HG02678 (cell line): ENCODE measurements at regions not wholly inside any gene's neighbourhood (a gene's known extent, or its start where the extent isn't known, plus 50 kb on each side); places are given as distances from the start of the nearest gene placed in this dataset.

Source experiments
- ATAC-seq: cut with Tn5 transposase; IDR thresholded peaks from one replicate; pipeline ENCODE4 v1.9.1; 2021; ENCODE audit warnings: mild to moderate bottlenecking, moderate library complexity; ENCODE audit not compliant: unreplicated experiment

DNA sequence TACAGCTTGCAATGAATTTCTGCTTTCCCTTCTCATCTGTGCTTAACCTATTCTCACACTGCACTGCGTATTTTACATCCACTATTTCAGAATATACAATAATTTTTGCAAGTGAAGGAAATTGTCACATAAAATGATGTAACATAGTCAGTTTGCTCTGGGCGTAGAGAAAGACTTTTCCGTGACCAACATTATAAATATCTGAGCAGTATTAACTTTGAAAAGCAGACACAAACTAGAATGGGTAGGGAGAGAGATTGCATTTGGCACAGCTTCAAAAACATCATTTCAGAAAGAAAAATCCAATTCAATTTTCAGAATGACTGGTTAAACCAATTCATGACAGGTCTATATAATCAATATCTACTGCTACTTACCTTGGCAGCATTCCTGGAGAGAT is 352.5 kb upstream of the MIR17HG start:
- ATAC-seq: no peak

GRCh38 chr13:90995614-90996013 is 351.9 kb upstream of the MIR17HG start:
- no peak for ATAC-seq

DNA sequence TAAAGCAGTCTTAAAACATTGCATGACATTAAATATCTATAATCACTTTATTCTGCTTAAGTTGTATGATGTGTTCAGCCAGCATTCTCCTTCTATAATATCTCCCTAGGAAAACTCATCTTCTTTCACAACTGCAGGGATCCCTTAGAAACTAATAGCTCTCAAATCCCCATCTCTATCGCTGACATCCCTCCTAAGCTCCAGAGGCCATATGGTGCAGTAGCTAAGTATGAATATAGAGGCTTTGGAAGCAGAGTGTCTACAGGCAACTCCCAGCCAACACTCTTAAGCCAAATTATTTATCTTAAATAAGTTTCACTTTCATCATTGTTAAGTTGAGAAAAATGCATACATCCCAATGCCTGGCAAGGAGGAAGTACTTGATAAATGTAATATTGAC is 349.5 kb upstream of the MIR17HG start:
- ATAC-seq: no peak

DNA sequence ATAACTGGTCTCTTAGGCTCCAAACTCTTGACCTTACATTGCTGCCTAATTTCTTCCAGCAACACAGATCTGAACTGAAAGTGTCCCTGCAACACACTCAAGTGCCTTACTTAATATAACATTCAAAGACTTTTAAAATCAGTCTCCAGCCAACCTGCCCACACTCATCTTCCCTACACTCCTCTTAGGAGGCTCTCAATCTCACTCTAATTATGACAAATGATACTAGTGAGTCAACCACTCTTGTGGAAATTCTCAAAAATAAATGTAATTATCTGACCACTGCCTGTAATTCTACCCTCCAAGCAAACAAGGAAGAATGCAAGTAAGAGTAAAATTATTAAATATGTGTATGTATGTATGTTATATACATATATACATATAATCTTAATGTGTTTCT is 348.1 kb upstream of the MIR17HG start:
- no peak for ATAC-seq

DNA sequence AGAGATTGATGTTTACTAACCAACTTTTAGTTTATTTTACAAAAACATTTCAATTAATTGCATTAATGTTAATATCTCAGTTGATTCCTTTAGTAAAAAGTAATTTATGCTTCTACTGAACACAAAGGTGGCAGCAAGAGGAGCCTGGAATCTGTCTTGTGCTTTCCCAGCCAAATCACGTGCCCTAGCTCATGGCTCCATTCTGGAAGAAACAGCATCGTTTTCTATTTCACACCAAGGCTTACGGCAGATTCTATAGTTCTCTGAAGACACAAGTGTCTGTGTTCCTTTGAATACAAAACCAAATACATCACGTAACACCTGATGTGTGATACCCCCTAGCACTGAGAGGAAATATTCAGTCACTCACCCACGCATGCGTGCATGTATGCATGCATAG is 346.1 kb upstream of the MIR17HG start:
- ATAC-seq: no peak

DNA sequence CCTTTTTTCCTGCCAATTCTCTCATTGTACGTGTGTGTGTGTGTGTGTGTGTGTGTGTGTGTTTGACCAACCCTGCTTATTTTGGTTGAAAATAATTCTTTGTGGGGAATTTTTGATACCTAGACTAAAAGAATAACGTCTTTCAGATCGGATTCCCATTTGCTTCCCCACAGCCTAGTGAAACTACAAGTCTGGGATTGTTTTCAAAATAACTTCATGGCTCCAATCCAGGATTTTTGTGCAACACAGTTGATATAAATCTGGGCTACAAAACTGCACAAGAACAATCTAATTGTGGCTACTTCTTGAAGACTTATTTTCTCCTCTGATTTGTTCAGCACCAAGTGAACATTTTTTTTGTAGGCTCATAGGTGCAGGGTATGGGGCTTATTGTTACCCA is 332.8 kb upstream of the MIR17HG start:
- no peak for ATAC-seq

DNA sequence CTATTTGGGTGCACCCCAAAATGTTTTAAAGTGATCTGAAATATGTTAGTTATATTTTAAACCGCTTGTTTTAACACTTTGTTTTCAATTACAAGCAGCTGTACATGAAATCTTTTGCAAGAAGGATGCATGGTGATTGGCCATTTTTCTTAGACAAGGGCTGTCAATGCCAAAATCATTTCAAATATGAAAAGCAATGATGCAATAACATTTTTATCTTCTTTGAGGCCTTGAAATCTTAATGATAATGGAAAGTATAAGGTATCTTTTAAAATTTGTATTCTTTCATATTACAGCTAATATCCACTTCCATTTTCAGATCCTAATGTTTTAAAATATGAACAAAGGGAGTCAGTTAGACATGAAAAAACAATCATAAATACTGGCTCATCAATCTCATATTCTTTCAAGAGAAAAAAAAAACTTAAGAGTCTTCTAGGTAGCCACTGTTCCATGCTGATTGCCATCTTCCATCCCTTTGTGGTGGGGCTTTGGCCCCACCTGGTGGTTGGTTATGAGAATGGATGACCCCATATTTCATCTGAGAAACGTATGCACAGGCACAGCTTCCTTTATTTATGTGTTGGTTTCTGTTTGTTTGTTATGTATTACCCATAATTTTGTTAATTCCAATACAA is 330.3 kb upstream of the MIR17HG start:
- ATAC-seq: peak; percentile 99

DNA sequence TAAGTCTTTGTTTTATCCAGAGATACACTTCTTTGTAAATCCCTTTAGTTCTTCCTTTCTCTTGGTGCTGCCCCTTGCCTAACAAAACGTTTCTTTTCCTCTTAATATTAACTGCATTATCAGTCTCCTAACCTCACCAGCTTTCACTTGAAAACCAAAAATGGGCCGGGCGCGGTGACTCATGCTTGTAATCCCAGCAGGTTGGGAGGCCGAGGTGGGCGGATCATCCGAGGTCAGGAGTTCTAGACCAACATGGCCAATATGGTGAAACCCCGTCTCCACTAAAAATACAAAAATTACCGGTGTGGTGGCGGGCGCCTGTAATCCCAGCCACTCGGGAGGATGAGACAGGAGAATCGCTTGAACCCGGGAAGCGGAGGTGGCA is 329.8 kb upstream of the MIR17HG start:
- peak; percentile 14 for ATAC-seq

DNA sequence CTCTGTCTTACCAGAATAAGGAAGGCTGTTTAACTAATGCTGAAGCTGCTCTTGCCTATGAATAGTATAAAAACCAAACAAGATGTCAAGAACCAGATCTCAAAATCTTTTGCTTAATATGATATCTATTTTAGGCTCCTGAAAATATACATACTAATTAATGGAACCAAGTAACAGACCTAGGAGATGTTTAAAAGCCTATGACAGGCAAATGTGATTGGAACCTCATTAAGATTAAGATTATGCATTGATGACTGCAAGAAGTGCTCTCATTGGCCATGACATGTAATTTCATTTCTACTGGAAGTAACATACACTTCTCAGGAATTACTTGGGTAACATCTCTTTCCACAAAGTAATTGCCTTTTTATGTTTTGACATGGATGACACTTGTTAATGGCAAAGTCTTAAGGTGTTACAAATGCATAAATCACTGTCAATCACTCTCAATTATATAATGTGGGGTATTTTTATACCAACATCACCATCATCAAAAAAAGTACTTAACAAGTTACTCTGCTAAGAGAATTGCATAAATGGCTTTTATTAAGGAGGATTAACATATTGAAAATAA is 326.9 kb upstream of the MIR17HG start:
- ATAC-seq: no peak

- ATAC-seq: no peak
These were observed 323.2 kb upstream of the MIR17HG start for GRCh38 chr13:91024157-91024792.

DNA sequence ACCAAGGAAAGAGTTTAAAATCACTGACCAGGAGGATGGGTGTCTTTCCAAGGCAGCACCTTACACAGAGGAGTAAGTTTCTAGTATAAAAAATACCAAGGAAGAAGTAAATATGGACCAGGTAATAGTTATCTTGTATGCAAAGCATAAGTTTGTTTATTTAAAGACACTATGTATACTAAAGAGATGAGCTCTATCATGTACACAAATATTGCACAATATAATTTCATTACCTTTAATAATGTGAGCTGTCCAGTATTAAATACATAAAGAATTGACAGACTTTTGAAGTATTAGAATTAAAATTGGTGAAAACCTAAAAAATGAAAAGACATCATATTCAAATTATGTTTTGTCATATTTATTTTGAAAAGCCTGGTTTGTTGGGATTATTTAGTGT is 322.0 kb upstream of the MIR17HG start:
- ATAC-seq: no peak

DNA sequence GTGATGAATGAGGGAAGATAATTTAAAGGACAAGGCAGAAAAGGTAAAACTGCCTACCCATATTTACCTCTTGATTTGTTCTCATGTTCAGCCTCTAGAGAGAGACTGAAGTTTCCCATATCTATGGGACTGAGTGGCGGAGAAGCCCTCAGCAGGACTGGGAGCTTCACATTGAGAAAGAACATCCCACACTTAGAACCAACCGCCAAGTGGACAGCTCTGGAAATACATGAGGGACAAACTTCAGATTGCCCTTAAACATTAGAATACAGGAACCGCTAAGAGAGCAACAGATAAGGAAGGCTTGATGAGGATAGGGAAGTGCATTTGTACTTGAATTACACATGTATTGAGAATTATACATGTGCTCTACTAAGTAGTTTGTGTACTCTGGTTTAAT is 316.0 kb upstream of the MIR17HG start:
- no peak for ATAC-seq

- no peak for ATAC-seq
These were observed 315.4 kb upstream of the MIR17HG start for GRCh38 chr13:91032104-91032503.

DNA sequence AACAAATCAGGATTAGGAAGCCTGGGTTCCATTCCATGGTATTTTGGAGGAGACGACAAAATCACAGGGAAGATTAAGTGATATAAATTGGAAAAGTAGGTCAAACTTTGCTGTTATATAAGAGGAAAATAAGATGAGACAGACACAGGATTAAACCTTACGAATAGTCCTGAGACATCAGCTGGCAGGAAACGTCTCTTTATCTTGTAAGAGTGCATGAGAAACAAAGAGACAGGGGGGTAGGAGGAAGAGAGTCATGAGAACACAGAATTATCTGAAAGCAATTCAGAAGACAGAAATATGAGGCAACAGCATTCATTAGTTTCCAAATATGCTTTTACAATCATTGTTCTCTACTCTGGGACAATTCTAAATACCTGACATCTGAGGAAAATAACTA is 310.6 kb upstream of the MIR17HG start:
- no peak for ATAC-seq

- ATAC-seq: no peak
These were observed 304.6 kb upstream of the MIR17HG start for GRCh38 chr13:91042870-91043269.

GRCh38 chr13:91045351-91046034 is 302.0 kb upstream of the MIR17HG start:
- no peak for ATAC-seq

GRCh38 chr13:91046715-91047327 is 300.7 kb upstream of the MIR17HG start:
- ATAC-seq: no peak

DNA sequence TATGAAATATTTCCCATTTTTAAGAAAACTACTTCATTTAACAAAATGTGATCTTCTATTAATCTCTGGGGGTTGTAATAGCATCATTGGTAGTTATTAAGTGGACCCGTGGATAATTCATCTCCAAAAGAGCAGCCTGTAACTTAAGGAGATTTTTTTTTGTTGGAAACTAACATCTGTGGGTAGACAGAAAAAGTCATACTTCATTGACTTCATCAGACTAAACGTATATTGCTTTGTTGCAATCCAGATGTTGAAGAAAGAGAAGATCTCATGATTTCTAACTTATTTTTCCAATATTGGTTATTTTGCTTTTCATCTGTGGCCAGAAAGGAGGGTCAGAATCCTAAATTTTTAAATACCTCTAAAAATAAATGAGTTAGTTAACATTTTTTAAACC is 296.5 kb upstream of the MIR17HG start:
- no peak for ATAC-seq

DNA sequence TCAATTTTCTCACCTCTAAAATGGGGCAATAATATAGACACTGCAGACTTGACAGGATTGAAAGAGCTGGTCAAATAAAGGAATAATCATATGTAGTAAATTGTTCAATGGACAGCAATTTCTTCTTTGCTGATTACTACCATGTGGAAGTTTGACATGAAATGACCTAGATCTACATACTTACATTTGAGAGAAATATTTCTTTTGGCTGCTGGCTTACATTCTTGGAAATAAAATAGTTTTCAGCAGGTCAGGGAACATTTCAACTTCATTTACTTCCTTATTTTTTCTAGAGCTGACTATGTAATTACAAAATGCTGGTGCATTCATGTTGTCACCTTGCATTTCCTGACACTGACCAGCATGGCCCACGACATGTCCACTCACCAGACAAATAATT is 294.6 kb upstream of the MIR17HG start:
- ATAC-seq: no peak

- ATAC-seq: no peak
These were observed 294.0 kb upstream of the MIR17HG start for GRCh38 chr13:91053318-91054065.

DNA sequence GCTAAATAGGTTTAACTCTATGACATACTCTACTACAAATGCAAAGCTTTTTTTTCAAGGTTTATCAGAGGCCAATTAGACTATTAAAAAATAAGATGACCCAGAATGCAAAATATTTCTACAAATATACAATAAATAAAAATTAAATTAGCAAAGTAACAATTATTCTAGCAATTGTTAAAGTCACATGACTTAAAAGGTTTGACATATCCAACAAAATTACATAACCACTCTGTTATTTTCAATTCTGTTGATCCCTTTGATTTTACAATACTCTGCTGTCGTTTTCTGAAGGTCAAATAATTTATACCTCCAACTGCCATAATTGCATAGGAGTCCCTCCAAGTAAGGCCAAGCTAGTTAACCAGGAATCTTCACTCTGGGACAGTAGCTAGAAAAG is 292.6 kb upstream of the MIR17HG start:
- ATAC-seq: no peak
